IMR-90 (cell line): ENCODE measurements at regions not wholly inside any gene's neighbourhood (a gene's known extent, or its start where the extent isn't known, plus 50 kb on each side); places are given as distances from the start of the nearest gene placed in this dataset.

Experiments used
- CEBPB ChIP-seq: IDR thresholded peaks from 2 replicates; pipeline ENCODE4 v1.6.1; 2012; ENCODE audit warnings: low read depth, low read length, improper control_type of control experiment
- CTCF ChIP-seq: conservative IDR thresholded peaks from 2 replicates; pipeline ENCODE4 v1.5.1; 2012; ENCODE audit warnings: mild to moderate bottlenecking, low read depth, low read length, improper control_type of control experiment
- FOS ChIP-seq: fragments of 150-350 bp; IDR thresholded peaks from 2 replicates; pipeline ENCODE4 v1.6.1; 2016; ENCODE audit warnings: low read depth, low read length
- MAFK ChIP-seq: IDR thresholded peaks from 2 replicates; pipeline ENCODE4 v1.6.1; 2012; ENCODE audit warnings: low read depth, low read length, improper control_type of control experiment
- MXI1 ChIP-seq: IDR thresholded peaks from 2 replicates; pipeline ENCODE4 v1.6.1; 2012; ENCODE audit warnings: low read depth, mild to moderate bottlenecking, low read length, moderate library complexity, borderline replicate concordance
- POLR2A ChIP-seq: IDR thresholded peaks from 2 replicates; pipeline ENCODE4 v1.6.1; 2012; ENCODE audit warnings: mild to moderate bottlenecking, low read depth, low read length
- RAD21 ChIP-seq: IDR thresholded peaks from 2 replicates; pipeline ENCODE4 v1.6.1; 2012; ENCODE audit warnings: low read length, improper control_type of control experiment
- RCOR1 ChIP-seq: IDR thresholded peaks from 2 replicates; pipeline ENCODE4 v1.6.1; 2012; ENCODE audit warnings: mild to moderate bottlenecking, low read length, improper control_type of control experiment; ENCODE audit not compliant: insufficient replicate concordance
- SMC3 ChIP-seq: fragments of 150-350 bp; IDR thresholded peaks from 2 replicates; pipeline ENCODE4 v1.6.1; 2016; ENCODE audit warnings: low read depth, mild to moderate bottlenecking, antibody characterized with exemption, low read length, moderate library complexity

GRCh38 chr2:4884117-4884571, 808.0 kb upstream of the SOX11 start:
- no peak for TF ChIP-seq CTCF
- TF ChIP-seq CEBPB: no peak
- no peak for TF ChIP-seq FOS
- TF ChIP-seq RCOR1: no peak
- no peak for TF ChIP-seq SMC3
- TF ChIP-seq MXI1: no peak
- TF ChIP-seq POLR2A: no peak
- no peak for TF ChIP-seq RAD21
- TF ChIP-seq MAFK: no peak
